ENCODE measurements at regions not wholly inside any gene's neighbourhood (a gene's known extent, or its start where the extent isn't known, plus 50 kb on each side); places are given as distances from the start of the nearest gene placed in this dataset.

DNA sequence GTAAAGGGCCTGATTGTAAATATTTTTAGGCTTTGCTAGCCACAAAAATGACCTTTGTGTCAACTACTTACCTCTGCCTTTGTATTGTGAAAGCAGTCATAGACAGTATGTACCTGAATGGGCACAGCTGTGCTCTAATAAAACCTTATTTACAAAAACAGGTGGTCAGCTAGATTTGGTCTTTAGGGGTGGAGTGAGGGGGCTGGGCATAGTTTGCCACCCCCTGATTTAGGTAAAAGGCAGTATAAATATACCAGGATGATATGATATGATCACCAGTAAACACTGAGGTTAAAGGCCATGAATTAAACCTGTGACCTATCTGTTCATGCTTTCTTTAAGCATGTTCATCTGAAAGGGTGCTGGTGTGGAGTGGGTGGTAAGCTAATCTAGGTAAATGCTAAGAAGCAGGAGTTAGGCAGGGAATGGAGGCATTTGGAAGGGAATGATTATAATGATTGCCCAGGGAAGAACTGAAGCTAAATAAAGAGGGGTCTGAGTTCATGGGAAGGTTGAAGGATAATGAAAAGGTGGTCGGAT, 77.1 kb upstream of the BCAT1 start:
- Histone ChIP-seq H3K36me3 (ENCODE audit: insufficient read depth in 1 of 2, low read depth in 1 of 2) (no peaks in the 10 kb centered on the region), H3K4me3 (no peak overlapping the region), H3K9me3 (no peaks in the 10 kb centered on the region), H3K27me3 (ENCODE audit: insufficient read depth in 3 of 3, low read length in 2 of 3) (no peaks in the 10 kb centered on the region), H3K4me1 (no peaks in the 10 kb centered on the region), H3K27ac (no peak overlapping the region)
- DNase-seq (no peak), ATAC-seq (no peak)
- 92 to 100% (median 95%) methylated on average over 1 of the region's 1 CpG for WGBS, 3 donors
- TF ChIP-seq CTCF (IDR thresholded peaks at IDR 0.05), result no peak
- intact Hi-C loops (cut with DNase I), result no loop called here

- no peak for TF ChIP-seq CTCF (IDR thresholded peaks at IDR 0.05)
- intact Hi-C loops (cut with DNase I), result no loop called here
- Histone ChIP-seq H3K4me3 (no peak overlapping the region), H3K9me3 (no peaks in the 10 kb centered on the region), H3K27ac (no peak overlapping the region), H3K27me3 (ENCODE audit: insufficient read depth in 3 of 3, low read length in 2 of 3) (no peaks in the 10 kb centered on the region), H3K36me3 (ENCODE audit: insufficient read depth in 1 of 2, low read depth in 1 of 2) (no peaks in the 10 kb centered on the region), H3K4me1 (no peaks in the 10 kb centered on the region)
- 60 to 64% (median 61%) methylated on average over 4 of the region's 4 CpGs for WGBS, 3 donors
- DNase-seq (no peak), ATAC-seq (no peak)
These were observed 76.4 kb upstream of the BCAT1 start for GRCh38 chr12:25025260-25025659.

DNA sequence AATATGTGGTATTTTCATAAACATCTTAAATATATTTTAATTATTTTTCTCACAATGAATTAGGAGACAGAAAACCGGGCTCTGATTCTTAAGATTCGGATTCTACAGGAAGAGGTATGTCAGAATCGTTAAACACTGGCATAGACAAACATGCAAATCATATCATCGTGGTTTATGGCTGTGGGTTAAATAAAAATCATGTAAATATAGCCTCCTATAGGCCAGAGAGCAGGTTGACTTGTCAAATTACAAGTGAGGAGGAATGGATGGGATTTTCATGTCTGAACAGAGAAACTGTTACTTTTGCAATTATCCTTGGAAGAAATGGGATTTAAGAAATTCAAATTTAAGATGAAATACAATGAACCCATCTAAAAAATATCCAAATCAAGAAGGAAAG, 74.9 kb upstream of the BCAT1 start:
- Histone ChIP-seq H3K9me3 (no peaks in the 10 kb centered on the region), H3K4me3 (no peak overlapping the region), H3K27ac (no peak overlapping the region), H3K36me3 (ENCODE audit: insufficient read depth in 1 of 2, low read depth in 1 of 2) (no peaks in the 10 kb centered on the region), H3K27me3 (ENCODE audit: insufficient read depth in 3 of 3, low read length in 2 of 3) (no peaks in the 10 kb centered on the region), H3K4me1 (no peaks in the 10 kb centered on the region)
- intact Hi-C loops (cut with DNase I), result no loop called here
- TF ChIP-seq CTCF (IDR thresholded peaks at IDR 0.05), result no peak
- WGBS, 3 donors, result 72 to 79% (median 74%) methylated on average over 4 of the region's 4 CpGs
- ATAC-seq (no peak), DNase-seq (no peak)

DNA sequence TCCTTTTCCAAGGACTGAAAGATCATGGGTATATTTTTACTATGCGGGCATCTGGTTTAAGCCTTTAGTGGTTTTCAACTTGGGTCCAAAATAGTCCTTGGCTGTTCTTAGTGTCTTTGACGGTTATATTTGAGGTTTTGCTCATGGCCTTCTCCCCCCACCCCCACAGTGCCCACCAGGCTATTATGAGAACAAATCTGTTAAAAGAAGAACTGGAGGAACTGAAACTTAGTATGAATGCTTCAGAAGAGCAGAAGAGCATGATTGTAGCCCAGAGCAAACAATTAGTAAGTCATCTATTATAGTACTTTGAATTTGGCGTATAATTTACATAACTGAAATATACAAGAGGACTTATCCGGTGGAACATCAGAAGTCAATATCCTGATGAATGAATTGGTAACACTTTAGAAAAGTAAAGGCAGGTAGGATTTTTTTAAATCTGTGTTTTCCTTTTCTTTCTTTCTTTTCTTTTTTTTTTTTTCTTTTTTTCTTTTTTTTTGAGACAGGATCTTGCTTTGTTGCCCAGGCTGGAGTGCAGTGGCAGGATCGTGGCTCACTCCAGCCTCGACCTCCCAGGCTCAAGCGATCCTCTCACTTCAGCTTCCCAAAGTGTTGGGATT, 71.8 kb upstream of the BCAT1 start:
- TF ChIP-seq CTCF (IDR thresholded peaks at IDR 0.05), result no peak
- H3K9me3 ChIP-seq, result no peaks in the 10 kb centered on the region
- WGBS, 3 donors, result 85 to 89% (median 88%) methylated on average over 7 of the region's 7 CpGs
- H3K27ac ChIP-seq, result no peak overlapping the region
- H3K27me3 ChIP-seq (ENCODE audit: insufficient read depth in 3 of 3, low read length in 2 of 3), result no peaks in the 10 kb centered on the region
- ATAC-seq, result no peak
- intact Hi-C loops (cut with DNase I), result no loop called here
- no peaks in the 10 kb centered on the region for H3K36me3 ChIP-seq (ENCODE audit: insufficient read depth in 1 of 2, low read depth in 1 of 2)
- no peak for DNase-seq
- H3K4me1 ChIP-seq, result no peaks in the 10 kb centered on the region
- no peak overlapping the region for H3K4me3 ChIP-seq

DNA sequence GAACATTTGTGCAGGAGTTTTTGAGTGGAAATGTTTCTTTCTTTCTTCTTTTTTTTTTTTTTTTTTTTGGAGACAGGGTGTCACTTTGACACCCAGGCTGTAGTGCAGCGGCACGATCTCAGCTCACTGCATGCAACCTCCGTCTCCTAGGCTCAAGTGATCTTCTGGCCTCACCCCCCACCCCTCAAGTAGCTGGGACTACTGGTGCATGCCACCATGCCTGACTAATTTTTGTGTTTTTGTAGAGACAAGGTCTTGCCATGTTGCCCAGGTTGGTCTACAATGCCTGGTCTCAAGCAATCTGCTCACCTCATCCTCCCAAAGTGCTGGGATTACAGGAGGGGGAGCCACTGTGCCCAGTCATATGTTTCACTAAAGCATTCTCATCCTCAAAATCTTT, 69.2 kb upstream of the BCAT1 start:
- Histone ChIP-seq H3K27ac (no peak overlapping the region), H3K9me3 (no peaks in the 10 kb centered on the region), H3K27me3 (ENCODE audit: insufficient read depth in 3 of 3, low read length in 2 of 3) (no peaks in the 10 kb centered on the region), H3K4me1 (no peaks in the 10 kb centered on the region), H3K4me3 (no peak overlapping the region), H3K36me3 (ENCODE audit: insufficient read depth in 1 of 2, low read depth in 1 of 2) (no peaks in the 10 kb centered on the region)
- ATAC-seq, result no peak
- no peak for DNase-seq
- TF ChIP-seq CTCF (IDR thresholded peaks at IDR 0.05), result no peak
- 70 to 80% (median 78%) methylated on average over 3 of the region's 3 CpGs for WGBS, 3 donors
- intact Hi-C loops (cut with DNase I), result no loop called here

Measured in psoas muscle (tissue), 7 donors.